GM18909 (cell line): ENCODE measurements at regions not wholly inside any gene's neighbourhood (a gene's known extent, or its start where the extent isn't known, plus 50 kb on each side); places are given as distances from the start of the nearest gene placed in this dataset.

ENCODE experiments used
- ATAC-seq: cut with Tn5 transposase; IDR thresholded peaks from one replicate; pipeline ENCODE4 v1.9.1; 2021; ENCODE audit warnings: mild to moderate bottlenecking; ENCODE audit not compliant: unreplicated experiment, poor library complexity

DNA sequence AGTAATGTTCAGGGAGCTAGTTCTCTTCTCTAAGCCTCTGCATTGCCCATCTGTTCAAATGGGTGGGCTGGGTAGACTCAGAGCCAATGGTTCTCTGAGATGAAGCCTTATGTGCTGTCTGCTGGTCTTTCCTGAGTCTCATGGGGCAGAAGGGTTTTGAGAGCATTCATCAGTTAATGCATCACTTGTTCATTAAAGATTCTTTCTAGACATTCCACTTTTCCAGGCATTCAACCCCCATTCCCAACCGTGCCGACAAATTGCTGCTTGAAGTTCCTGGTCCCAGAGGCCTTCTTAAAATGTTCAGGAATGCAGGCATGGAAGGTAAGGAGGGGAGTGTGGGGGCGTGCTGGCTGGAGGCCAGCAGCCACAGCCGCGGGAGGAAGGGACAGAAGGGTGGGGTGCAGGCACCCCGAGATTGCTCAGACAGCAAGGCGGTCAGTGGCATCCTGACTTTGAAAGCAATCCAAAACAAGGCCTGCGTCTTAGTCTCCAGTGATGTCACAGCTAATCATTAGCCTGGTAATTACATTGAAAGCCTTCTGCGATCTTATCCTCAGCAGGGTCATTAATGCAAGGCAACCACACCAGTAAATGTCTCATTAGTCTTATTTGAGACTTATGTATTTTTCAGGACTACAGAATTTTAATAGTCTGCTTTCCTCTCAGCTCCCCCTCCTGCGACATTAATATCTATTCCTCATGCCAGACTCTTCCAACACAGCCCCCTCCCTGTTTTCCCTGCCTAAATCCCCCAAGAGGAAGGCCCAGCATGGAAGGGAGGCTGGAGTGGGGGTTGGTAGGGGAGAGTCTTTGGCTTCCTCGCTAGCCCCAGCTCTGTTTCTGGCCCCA lies 328.8 kb downstream of the MIAT start:
- ATAC-seq: no peak

GRCh38 chr22:26986884-26987283 lies 329.5 kb downstream of the MIAT start:
- ATAC-seq: no peak

GRCh38 chr22:26990503-26991189 lies 333.3 kb downstream of the MIAT start:
- ATAC-seq: no peak

DNA sequence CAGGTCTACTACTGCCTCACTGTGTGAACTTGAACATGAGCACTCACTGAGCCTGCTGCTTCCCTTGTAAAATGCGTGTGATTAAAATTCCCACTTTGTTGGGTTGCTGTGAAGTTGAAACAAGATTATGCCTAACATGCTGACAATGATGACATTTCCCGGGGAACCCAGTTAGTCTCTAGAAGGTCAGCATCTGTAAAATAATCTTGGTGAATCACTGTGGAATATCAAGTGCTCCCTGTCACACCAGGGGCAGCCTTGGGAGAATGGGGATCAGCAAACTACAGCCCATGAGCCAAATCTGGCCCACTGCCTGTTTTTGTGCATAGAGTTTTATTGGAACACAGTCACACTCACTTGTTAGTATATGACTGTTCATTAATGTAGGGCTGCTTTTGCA lies 335.2 kb downstream of the MIAT start:
- no peak for ATAC-seq

GRCh38 chr22:26993886-26994285 lies 336.5 kb downstream of the MIAT start:
- ATAC-seq: no peak

GRCh38 chr22:26994801-26995200 lies 337.4 kb downstream of the MIAT start:
- no peak for ATAC-seq

DNA sequence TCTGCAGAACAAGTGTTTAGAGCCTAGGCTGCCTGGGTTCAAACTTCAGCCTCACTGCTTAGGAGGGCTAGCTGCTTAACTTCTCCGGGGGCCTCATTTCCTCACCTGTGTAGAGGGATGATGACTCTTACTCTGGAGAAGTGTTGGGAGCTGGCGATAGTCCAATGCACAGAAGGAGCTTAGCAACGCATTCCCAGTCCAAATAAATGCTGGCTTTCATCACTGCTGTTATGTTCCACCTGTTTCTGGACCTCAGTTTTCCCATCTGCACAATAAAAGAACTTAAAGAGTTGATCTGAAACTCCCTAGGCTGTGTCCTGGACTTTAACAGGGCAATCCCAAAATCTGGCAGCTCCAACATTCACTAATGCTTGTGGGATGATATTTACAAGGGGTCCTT lies 337.8 kb downstream of the MIAT start:
- no peak for ATAC-seq

- no peak for ATAC-seq
Observed at GRCh38 chr22:26996154-26996553, 338.8 kb downstream of the MIAT start.

- no peak for ATAC-seq
Observed at GRCh38 chr22:26998129-26998528, 340.7 kb downstream of the MIAT start.

DNA sequence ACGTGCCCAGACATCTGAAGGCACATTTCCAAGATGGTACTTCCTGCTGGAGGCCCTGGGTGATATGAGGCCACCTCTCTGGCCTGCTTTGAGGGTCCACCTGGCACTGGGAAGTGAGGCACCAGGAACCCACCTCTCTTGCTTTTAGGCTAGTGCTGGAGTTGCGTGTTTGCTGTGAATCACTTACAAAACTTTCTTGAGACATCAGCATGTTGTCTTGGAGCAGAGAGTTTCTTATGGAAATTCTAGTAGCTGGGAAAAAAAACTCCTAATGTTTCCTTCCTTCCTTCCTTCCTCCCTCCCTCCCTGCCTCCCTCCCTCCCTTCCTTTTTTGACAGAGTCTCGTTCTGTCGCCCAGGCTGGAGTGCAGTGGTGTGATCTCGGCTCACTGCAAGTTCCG lies 341.3 kb downstream of the MIAT start:
- no peak for ATAC-seq

DNA sequence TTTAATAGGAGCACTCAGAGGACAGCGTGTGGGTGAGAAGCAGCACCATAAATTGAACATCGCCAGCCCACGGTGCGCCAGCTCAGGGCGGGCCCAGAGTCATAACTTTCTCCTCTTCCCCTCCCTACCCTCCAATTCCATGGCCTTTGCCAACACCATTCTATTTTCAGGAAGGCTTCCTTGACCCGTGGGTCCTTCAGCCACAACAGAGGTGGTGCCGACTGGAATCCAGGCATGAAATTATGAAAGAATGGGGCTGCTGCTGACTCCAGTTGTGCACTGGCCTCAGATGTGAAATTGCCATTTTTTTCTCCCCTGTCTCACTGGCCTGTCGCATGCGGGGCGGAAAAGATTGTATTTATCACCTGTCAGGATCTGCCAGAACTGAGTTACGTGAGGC lies 345.9 kb downstream of the MIAT start:
- ATAC-seq: no peak

DNA sequence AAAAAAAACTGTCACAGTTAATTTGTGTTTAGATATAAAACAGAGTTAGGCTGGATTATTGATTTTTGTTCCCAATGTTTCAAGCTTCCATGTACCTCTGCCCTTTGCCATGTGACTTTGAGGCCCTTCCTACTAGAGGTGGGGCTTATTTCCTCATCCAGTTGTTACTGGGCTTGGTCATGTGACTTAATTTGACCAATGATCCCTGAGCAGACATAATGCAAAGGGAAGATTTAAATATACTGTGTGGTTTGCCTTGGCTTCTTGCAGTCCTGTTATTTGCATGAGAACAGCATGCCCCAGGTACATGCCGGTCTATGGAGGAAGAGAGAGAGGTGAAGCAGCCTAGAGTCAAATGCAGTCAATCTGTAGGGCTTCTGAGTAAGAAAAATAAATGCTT lies 347.0 kb downstream of the MIAT start:
- ATAC-seq: no peak

DNA sequence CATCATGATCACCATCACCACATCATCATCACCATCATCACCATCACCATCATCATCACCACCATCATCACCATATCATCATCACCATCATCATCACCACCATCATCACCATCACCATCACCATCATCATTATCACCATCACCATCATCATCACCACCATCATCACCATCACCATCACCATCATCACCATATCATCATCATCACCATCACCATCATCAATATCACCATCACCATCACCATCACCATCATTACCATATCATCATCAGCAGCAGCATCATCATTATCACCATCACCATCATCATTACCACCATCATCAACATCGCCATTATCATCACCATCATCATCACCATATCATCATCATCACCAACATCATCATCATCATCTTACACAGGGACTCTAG lies 351.1 kb downstream of the MIAT start:
- no peak for ATAC-seq

DNA sequence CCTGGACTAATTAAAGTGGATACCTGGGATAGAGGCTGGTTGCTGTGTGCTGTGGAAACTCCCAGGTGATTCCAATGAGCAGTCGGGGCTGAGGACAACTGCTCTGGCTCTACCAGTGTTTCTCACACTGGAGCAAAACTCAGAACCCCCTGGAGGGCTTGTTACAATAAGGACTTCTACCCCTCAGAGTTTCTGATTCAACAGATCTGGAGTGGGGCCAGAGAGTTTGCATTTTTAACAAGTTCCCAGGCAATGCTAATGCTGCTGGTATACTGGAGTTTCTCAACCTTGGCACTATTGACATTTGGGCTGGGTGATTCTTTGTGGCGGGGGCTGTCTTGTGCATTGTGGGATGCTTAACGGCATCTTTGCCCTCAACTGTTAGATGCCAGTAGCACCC lies 353.7 kb downstream of the MIAT start:
- ATAC-seq: no peak

GRCh38 chr22:27011717-27012116 lies 354.3 kb downstream of the MIAT start:
- no peak for ATAC-seq

GRCh38 chr22:27019827-27020226 lies 362.4 kb downstream of the MIAT start:
- ATAC-seq: no peak

DNA sequence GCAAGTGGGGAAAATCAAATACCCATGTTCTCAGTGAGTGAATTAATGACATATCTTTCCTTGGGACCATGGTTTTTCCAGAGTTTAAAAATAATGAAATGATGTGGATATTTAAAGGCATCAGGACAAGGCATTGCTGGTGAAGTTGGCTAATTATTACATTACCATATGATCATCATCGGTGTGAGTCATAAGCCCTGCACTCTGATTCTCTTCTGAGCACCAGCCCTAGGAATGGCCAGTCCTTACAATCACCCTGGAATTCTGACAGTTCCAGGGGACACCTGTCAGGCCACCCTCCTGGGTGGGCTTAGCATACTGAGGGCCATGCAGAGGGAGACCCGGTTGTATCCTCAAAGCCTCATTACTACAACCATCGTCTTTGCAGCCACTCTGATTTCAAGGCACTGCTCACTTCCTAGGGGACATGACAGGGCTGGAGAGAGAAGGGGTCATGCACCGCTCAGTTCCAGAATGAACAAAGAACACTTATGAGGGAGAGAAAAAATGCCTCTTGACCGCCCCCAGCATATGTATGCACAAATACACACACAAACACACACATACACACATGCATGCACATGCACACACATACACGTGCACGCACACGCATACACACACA lies 365.0 kb downstream of the MIAT start:
- no peak for ATAC-seq

GRCh38 chr22:27022896-27023361 lies 365.5 kb downstream of the MIAT start:
- no peak for ATAC-seq

GRCh38 chr22:27023591-27023990 lies 366.2 kb downstream of the MIAT start:
- no peak for ATAC-seq

- ATAC-seq: no peak
Observed at GRCh38 chr22:27024982-27025381, 367.6 kb downstream of the MIAT start.

- ATAC-seq: no peak
Observed at GRCh38 chr22:27028093-27028492, 370.7 kb downstream of the MIAT start.
